ENCODE measurements at regions not wholly inside any gene's neighbourhood (a gene's known extent, or its start where the extent isn't known, plus 50 kb on each side); places are given as distances from the start of the nearest gene placed in this dataset.

DNA sequence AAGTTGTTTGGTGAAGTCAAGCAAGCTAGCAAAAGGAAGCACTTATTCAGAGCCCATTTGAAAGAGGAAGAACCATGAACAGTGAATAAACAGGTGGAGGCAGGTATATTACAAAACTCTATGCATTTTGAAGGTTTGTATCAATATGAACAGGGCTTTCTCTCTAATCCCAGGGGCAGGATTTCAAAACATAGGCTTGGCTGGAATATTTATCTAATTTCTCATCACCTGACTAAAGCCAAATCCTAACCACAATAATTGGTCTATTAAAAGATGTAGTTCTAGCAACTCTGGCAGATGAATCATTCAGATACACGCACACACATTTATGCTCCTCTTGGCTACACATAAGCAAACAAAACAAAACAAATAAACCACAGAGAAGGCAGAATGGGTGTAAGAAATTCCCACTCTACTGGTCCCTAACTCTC lies 554.4 kb downstream of the INHBA start:
- TF ChIP-seq, protein P1, sequence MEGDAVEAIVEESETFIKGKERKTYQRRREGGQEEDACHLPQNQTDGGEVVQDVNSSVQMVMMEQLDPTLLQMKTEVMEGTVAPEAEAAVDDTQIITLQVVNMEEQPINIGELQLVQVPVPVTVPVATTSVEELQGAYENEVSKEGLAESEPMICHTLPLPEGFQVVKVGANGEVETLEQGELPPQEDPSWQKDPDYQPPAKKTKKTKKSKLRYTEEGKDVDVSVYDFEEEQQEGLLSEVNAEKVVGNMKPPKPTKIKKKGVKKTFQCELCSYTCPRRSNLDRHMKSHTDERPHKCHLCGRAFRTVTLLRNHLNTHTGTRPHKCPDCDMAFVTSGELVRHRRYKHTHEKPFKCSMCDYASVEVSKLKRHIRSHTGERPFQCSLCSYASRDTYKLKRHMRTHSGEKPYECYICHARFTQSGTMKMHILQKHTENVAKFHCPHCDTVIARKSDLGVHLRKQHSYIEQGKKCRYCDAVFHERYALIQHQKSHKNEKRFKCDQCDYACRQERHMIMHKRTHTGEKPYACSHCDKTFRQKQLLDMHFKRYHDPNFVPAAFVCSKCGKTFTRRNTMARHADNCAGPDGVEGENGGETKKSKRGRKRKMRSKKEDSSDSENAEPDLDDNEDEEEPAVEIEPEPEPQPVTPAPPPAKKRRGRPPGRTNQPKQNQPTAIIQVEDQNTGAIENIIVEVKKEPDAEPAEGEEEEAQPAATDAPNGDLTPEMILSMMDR (IDR thresholded peaks at IDR 0.05) = no peak
- no peak for TF ChIP-seq POLR2A (IDR thresholded peaks at IDR 0.05; ENCODE audit: low read depth)
- no peak for TF ChIP-seq POLR2AphosphoS5 (IDR thresholded peaks at IDR 0.05)
- no peak for TF ChIP-seq EP300 (IDR thresholded peaks at IDR 0.05)
- no peak overlapping the region for H3K4me3 ChIP-seq
- no peaks in the 10 kb centered on the region for H3K36me3 ChIP-seq
- H3K27ac ChIP-seq (replicated peaks in 1 of 4) = no peak overlapping the region
- DNase-seq (ENCODE audit: extremely low spot score) = no peak
- H3K27me3 ChIP-seq = no peaks in the 10 kb centered on the region
- no peaks in the 10 kb centered on the region for H3K9me3 ChIP-seq
- no peaks in the 10 kb centered on the region for H3K4me1 ChIP-seq
- 50% methylated on average over 1 of the region's 1 CpG for WGBS
- intact Hi-C loops (cut with DNase I) = no loop called here

DNA sequence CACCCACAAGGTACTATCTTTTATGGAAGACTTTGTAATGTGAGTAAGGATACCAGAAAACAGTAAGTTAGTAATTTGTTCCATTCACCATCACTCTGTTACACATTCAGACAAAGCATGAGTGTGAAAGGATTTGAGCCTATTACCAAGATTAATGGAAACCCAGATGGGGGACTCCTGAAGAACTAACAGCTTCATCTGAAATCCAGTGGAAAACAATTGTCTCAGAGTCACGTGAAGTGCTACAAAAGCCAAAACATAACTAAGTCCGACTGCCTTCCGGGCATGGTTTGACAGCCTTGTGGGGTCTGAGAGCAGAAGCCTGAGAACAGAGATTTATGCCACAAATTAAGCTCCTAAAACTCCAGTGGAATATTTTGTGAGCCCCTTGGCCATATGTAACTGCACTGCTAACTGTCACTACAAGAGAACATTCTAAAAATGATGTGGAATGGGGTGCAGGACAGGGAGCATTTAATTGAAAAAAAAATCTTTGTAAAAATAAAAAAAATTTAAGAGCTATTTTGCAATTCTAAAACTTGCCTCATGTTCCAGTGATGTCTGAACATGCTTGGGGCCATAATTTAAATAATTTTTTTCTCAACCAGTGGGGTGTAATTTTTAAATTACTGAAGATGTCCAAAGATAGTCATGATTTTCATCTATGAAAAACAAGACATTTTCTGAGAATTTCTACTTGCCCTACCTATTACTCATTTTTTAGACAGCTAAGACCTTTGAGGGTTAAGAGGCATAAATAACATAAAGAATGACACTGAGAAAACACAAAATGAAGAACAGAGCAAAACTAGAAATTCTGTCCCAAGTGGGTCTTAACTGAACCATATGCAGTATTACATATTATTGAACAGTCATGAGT lies 555.0 kb downstream of the INHBA start:
- Histone ChIP-seq H3K4me1 (no peaks in the 10 kb centered on the region), H3K27ac (replicated peaks in 1 of 4) (no peak overlapping the region), H3K9me3 (no peaks in the 10 kb centered on the region), H3K27me3 (no peaks in the 10 kb centered on the region), H3K4me3 (no peak overlapping the region), H3K36me3 (no peaks in the 10 kb centered on the region)
- 66% methylated on average over 3 of the region's 3 CpGs for WGBS
- TF ChIP-seq EP300 (IDR thresholded peaks at IDR 0.05) (no peak), POLR2A (IDR thresholded peaks at IDR 0.05; ENCODE audit: low read depth) (no peak), POLR2AphosphoS5 (IDR thresholded peaks at IDR 0.05) (no peak)
- TF ChIP-seq, protein P1 (IDR thresholded peaks at IDR 0.05) = no peak
- no peak for DNase-seq (ENCODE audit: extremely low spot score)
- intact Hi-C loops (cut with DNase I) = no loop called here

- 88% methylated on average over 3 of the region's 3 CpGs for WGBS
- Histone ChIP-seq H3K4me1 (no peaks in the 10 kb centered on the region), H3K27ac (replicated peaks in 1 of 4) (no peak overlapping the region), H3K27me3 (no peaks in the 10 kb centered on the region), H3K36me3 (no peaks in the 10 kb centered on the region), H3K9me3 (no peaks in the 10 kb centered on the region), H3K4me3 (no peak overlapping the region)
- intact Hi-C loops (cut with DNase I) = no loop called here
- TF ChIP-seq POLR2A (IDR thresholded peaks at IDR 0.05; ENCODE audit: low read depth) = no peak
- no peak for TF ChIP-seq POLR2AphosphoS5 (IDR thresholded peaks at IDR 0.05)
- TF ChIP-seq EP300 (IDR thresholded peaks at IDR 0.05) = no peak
- TF ChIP-seq, protein P1 (IDR thresholded peaks at IDR 0.05) = no peak
- no peak for DNase-seq (ENCODE audit: extremely low spot score)
Observed at GRCh38 chr7:41146429-41146828, 556.5 kb downstream of the INHBA start.

- DNase-seq (ENCODE audit: extremely low spot score) = no peak
- Histone ChIP-seq H3K36me3 (no peaks in the 10 kb centered on the region), H3K9me3 (no peaks in the 10 kb centered on the region), H3K4me3 (no peak overlapping the region), H3K4me1 (no peaks in the 10 kb centered on the region), H3K27me3 (no peaks in the 10 kb centered on the region), H3K27ac (replicated peaks in 1 of 4) (no peak overlapping the region)
- 66% methylated on average over 3 of the region's 3 CpGs for WGBS
- TF ChIP-seq POLR2A (IDR thresholded peaks at IDR 0.05; ENCODE audit: low read depth) (no peak), EP300 (IDR thresholded peaks at IDR 0.05) (no peak), POLR2AphosphoS5 (IDR thresholded peaks at IDR 0.05) (no peak)
- TF ChIP-seq, protein P1 (IDR thresholded peaks at IDR 0.05) = no peak
- intact Hi-C loops (cut with DNase I) = no loop called here
Observed at GRCh38 chr7:41145656-41146055, 557.2 kb downstream of the INHBA start.
